ENCODE measurements at regions not wholly inside any gene's neighbourhood (a gene's known extent, or its start where the extent isn't known, plus 50 kb on each side); places are given as distances from the start of the nearest gene placed in this dataset.
"Not testable (repeated sequence)": the region's sequence is repeated elsewhere in the genome, so short reads cannot be mapped to it uniquely, and the experiment has no call there.

GRCh38 chr2:35787302-35788031 is 568.1 kb upstream of the CRIM1 start:
- no peak for DNase-seq

- DNase-seq = no peak
Observed at GRCh38 chr2:35785564-35785963, 570.0 kb upstream of the CRIM1 start.

- no peak for DNase-seq
Observed at GRCh38 chr2:35784777-35785176, 570.8 kb upstream of the CRIM1 start.

- no peak for DNase-seq
Observed at GRCh38 chr2:35783723-35784122, 571.9 kb upstream of the CRIM1 start.

- DNase-seq = no peak
Observed at GRCh38 chr2:35741556-35741955, 614.0 kb upstream of the CRIM1 start.

- DNase-seq = no peak
Observed at GRCh38 chr2:35731674-35732073, 623.9 kb upstream of the CRIM1 start.

- DNase-seq = peak; percentile 0
Observed at GRCh38 chr2:35714883-35715282, 640.7 kb upstream of the CRIM1 start.

- DNase-seq = no peak
Observed at GRCh38 chr2:35708411-35708923, 647.1 kb upstream of the CRIM1 start.

- no peak for DNase-seq
Observed at GRCh38 chr2:35688309-35688708, 667.3 kb upstream of the CRIM1 start.

GRCh38 chr2:35651688-35652323 is 703.8 kb upstream of the CRIM1 start:
- no peak for DNase-seq

- DNase-seq = no peak
Observed at GRCh38 chr2:35614640-35615039, 740.9 kb upstream of the CRIM1 start.

GRCh38 chr2:35606394-35606793 is 749.2 kb upstream of the CRIM1 start:
- no peak for DNase-seq

- no peak for DNase-seq
Observed at GRCh38 chr2:35598310-35598709, 757.3 kb upstream of the CRIM1 start.

GRCh38 chr2:35591886-35592285 is 763.7 kb upstream of the CRIM1 start:
- no peak for DNase-seq

GRCh38 chr2:35585972-35586371 is 769.6 kb upstream of the CRIM1 start:
- no peak for DNase-seq

- DNase-seq = no peak
Observed at GRCh38 chr2:35582637-35583036, 772.9 kb upstream of the CRIM1 start.

- DNase-seq = no peak
Observed at GRCh38 chr2:35580956-35581355, 774.6 kb upstream of the CRIM1 start.

- not testable (repeated sequence) for DNase-seq
Observed at GRCh38 chr2:35568574-35568973, 787.0 kb upstream of the CRIM1 start.

GRCh38 chr2:35562488-35562887 is 793.1 kb upstream of the CRIM1 start:
- DNase-seq = no peak

GRCh38 chr2:35548171-35548570 is 807.4 kb upstream of the CRIM1 start:
- peak; percentile 8 for DNase-seq

- no peak for DNase-seq
Observed at GRCh38 chr2:35545301-35545700, 810.3 kb upstream of the CRIM1 start.

- DNase-seq = no peak
Observed at GRCh38 chr2:35538796-35539195, 816.8 kb upstream of the CRIM1 start.

- no peak for DNase-seq
Observed at GRCh38 chr2:35530615-35531135, 824.9 kb upstream of the CRIM1 start.

GRCh38 chr2:35526741-35527140 is 828.8 kb upstream of the CRIM1 start:
- no peak for DNase-seq
